ENCODE measurements at regions not wholly inside any gene's neighbourhood (a gene's known extent, or its start where the extent isn't known, plus 50 kb on each side); places are given as distances from the start of the nearest gene placed in this dataset.

DNA sequence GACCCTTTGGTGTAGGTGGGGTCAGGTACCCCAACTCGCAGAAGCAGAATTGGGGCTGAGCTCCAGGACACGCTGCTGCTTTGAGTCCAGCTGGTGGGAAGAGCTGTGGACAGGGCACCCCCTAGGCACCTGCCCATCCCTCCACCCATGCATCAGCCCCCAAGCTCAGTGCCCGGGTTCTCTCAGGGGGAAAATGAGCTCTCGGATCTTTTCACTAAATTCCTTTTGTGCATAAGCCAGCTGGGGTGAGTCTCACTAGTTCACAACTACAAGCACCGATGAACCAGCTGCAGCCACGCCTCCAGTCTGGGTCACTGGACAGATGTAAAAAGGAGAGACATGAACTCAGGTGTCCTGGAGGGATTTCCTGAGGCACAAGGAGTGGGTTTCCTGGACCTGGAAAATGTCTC is 286.8 kb downstream of the CRLF2 start:
- TF ChIP-seq RXRA (IDR thresholded peaks at IDR 0.05; ENCODE audit: insufficient read depth, low read depth, low read length): no peak
- no peak for TF ChIP-seq TCF12 (IDR thresholded peaks at IDR 0.05; ENCODE audit: low read depth, low read length)
- no peak for TF ChIP-seq NRF1 (IDR thresholded peaks at IDR 0.05; ENCODE audit: low read depth, low read length)
- TF ChIP-seq, protein P1, sequence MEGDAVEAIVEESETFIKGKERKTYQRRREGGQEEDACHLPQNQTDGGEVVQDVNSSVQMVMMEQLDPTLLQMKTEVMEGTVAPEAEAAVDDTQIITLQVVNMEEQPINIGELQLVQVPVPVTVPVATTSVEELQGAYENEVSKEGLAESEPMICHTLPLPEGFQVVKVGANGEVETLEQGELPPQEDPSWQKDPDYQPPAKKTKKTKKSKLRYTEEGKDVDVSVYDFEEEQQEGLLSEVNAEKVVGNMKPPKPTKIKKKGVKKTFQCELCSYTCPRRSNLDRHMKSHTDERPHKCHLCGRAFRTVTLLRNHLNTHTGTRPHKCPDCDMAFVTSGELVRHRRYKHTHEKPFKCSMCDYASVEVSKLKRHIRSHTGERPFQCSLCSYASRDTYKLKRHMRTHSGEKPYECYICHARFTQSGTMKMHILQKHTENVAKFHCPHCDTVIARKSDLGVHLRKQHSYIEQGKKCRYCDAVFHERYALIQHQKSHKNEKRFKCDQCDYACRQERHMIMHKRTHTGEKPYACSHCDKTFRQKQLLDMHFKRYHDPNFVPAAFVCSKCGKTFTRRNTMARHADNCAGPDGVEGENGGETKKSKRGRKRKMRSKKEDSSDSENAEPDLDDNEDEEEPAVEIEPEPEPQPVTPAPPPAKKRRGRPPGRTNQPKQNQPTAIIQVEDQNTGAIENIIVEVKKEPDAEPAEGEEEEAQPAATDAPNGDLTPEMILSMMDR (IDR thresholded peaks at IDR 0.05; ENCODE audit: control extremely low read depth in 1 of 3, insufficient read depth in 1 of 3, low read depth in 1 of 3, low read length in 3 of 3): no peak
- no peak for TF ChIP-seq EZH2 (IDR thresholded peaks at IDR 0.05; ENCODE audit: low read depth, low read length, severe bottlenecking)
- TF ChIP-seq, protein P2, sequence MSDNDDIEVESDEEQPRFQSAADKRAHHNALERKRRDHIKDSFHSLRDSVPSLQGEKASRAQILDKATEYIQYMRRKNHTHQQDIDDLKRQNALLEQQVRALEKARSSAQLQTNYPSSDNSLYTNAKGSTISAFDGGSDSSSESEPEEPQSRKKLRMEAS (IDR thresholded peaks at IDR 0.05): no peak

All from H1 (cell line).